ENCODE measurements at regions not wholly inside any gene's neighbourhood (a gene's known extent, or its start where the extent isn't known, plus 50 kb on each side); places are given as distances from the start of the nearest gene placed in this dataset.

DNA sequence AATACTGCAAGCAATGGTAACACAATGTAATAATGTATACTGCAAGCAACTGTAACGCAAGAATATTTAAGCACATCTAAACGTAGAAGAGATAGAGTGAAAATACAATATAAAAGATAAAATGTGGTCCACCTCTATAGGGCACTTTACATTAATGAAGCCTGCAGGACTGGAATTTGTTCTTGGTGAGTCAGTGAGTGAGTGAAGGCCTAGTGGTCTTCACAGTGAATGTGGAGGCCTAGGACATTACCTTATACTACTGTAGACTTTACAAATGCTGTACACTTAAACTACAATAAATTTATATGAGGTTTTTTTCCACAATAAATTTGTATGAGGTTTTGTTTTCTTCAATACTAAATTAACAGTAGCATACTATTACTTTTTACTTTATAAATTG is 287.4 kb upstream of the SNX7 start:
- TF ChIP-seq, protein P1, sequence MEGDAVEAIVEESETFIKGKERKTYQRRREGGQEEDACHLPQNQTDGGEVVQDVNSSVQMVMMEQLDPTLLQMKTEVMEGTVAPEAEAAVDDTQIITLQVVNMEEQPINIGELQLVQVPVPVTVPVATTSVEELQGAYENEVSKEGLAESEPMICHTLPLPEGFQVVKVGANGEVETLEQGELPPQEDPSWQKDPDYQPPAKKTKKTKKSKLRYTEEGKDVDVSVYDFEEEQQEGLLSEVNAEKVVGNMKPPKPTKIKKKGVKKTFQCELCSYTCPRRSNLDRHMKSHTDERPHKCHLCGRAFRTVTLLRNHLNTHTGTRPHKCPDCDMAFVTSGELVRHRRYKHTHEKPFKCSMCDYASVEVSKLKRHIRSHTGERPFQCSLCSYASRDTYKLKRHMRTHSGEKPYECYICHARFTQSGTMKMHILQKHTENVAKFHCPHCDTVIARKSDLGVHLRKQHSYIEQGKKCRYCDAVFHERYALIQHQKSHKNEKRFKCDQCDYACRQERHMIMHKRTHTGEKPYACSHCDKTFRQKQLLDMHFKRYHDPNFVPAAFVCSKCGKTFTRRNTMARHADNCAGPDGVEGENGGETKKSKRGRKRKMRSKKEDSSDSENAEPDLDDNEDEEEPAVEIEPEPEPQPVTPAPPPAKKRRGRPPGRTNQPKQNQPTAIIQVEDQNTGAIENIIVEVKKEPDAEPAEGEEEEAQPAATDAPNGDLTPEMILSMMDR (conservative IDR thresholded peaks at IDR 0.05; ENCODE audit: low read depth, low read length), result no peak
- TF ChIP-seq EZH2 (IDR thresholded peaks at IDR 0.05; ENCODE audit: borderline replicate concordance, low read depth, low read length, poor library complexity, severe bottlenecking), result no peak

Data from A673 (cell line).